ENCODE measurements at regions not wholly inside any gene's neighbourhood (a gene's known extent, or its start where the extent isn't known, plus 50 kb on each side); places are given as distances from the start of the nearest gene placed in this dataset.

- no peak overlapping the region for H3K27ac ChIP-seq
- H3K27me3 ChIP-seq (ENCODE audit: low read depth) = no peaks in the 10 kb centered on the region
- no peak for DNase-seq
- intact Hi-C loops (cut with DNase I) = no loop called here
- no peaks in the 10 kb centered on the region for H3K36me3 ChIP-seq
- no peaks in the 10 kb centered on the region for H3K4me1 ChIP-seq
- H3K9me3 ChIP-seq = peaks cover 6% of the 10 kb centered on the region
- no peak for TF ChIP-seq CTCF (IDR thresholded peaks at IDR 0.05)
- H3K4me3 ChIP-seq = no peak overlapping the region
- no peak for ATAC-seq
Measured at GRCh38 chr21:25416669-25417068, 190.6 kb downstream of the MRPL39 start.

GRCh38 chr21:25412100-25412499, 195.2 kb downstream of the MRPL39 start:
- Histone ChIP-seq H3K9me3 (peaks cover 6% of the 10 kb centered on the region), H3K36me3 (no peaks in the 10 kb centered on the region), H3K27ac (no peak overlapping the region), H3K4me1 (no peaks in the 10 kb centered on the region), H3K4me3 (no peak overlapping the region), H3K27me3 (ENCODE audit: low read depth) (no peaks in the 10 kb centered on the region)
- intact Hi-C loops (cut with DNase I) = no loop called here
- DNase-seq (no peak), ATAC-seq (no peak)
- no peak for TF ChIP-seq CTCF (IDR thresholded peaks at IDR 0.05)

- no peak for TF ChIP-seq CTCF (IDR thresholded peaks at IDR 0.05)
- no peaks in the 10 kb centered on the region for H3K27me3 ChIP-seq (ENCODE audit: low read depth)
- peaks cover 5% of the 10 kb centered on the region for H3K9me3 ChIP-seq
- no peak for DNase-seq
- no peak for ATAC-seq
- intact Hi-C loops (cut with DNase I) = no loop called here
- H3K4me1 ChIP-seq = peaks cover 5% of the 10 kb centered on the region
- H3K36me3 ChIP-seq = no peaks in the 10 kb centered on the region
- no peak overlapping the region for H3K27ac ChIP-seq
- H3K4me3 ChIP-seq = no peak overlapping the region
Measured at GRCh38 chr21:25409978-25410377, 197.3 kb downstream of the MRPL39 start.

- H3K4me1 ChIP-seq = peaks cover 5% of the 10 kb centered on the region
- no peaks in the 10 kb centered on the region for H3K36me3 ChIP-seq
- no peak for ATAC-seq
- intact Hi-C loops (cut with DNase I) = no loop called here
- DNase-seq = no peak
- no peaks in the 10 kb centered on the region for H3K9me3 ChIP-seq
- H3K27ac ChIP-seq = no peak overlapping the region
- no peaks in the 10 kb centered on the region for H3K27me3 ChIP-seq (ENCODE audit: low read depth)
- TF ChIP-seq CTCF (IDR thresholded peaks at IDR 0.05) = no peak
- no peak overlapping the region for H3K4me3 ChIP-seq
Measured at GRCh38 chr21:25408666-25409065, 198.6 kb downstream of the MRPL39 start.

GRCh38 chr21:25406887-25407579, 200.2 kb downstream of the MRPL39 start:
- Histone ChIP-seq H3K4me1 (peaks cover 5% of the 10 kb centered on the region), H3K27me3 (ENCODE audit: low read depth) (no peaks in the 10 kb centered on the region), H3K36me3 (no peaks in the 10 kb centered on the region), H3K4me3 (no peak overlapping the region), H3K27ac (no peak overlapping the region), H3K9me3 (no peaks in the 10 kb centered on the region)
- ATAC-seq (no peak), DNase-seq (no peak)
- no peak for TF ChIP-seq CTCF (IDR thresholded peaks at IDR 0.05)
- intact Hi-C loops (cut with DNase I) = no loop called here
